GM19397 (cell line): ENCODE measurements at regions not wholly inside any gene's neighbourhood (a gene's known extent, or its start where the extent isn't known, plus 50 kb on each side); places are given as distances from the start of the nearest gene placed in this dataset.
"Not testable (repeated sequence)": the region's sequence is repeated elsewhere in the genome, so short reads cannot be mapped to it uniquely, and the experiment has no call there.

ENCODE experiments used
- ATAC-seq: cut with Tn5 transposase; IDR thresholded peaks from one replicate; pipeline ENCODE4 v1.9.1; 2021; ENCODE audit warnings: mild to moderate bottlenecking, moderate library complexity; ENCODE audit not compliant: unreplicated experiment

DNA sequence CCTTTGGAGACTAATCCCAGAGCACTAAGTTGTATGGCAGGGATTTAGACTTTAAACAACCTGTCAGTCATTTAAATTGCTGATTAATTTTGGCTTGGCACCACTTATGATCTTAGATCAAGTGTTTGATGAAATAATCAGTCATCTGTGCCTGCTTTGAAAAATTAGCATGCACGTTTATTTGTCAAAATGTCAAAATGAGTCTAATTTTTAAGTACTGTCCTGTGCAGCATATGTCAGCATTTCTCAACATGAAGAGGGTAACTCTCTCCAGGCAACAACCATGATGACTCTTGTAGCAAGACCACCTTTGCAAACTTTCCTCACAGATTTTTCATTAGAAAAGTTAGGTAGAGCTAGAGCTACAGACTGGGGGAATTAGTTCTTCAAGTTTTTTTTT is 155.7 kb upstream of the GJE1 start:
- ATAC-seq = no peak

- not testable (repeated sequence) for ATAC-seq
These were observed 162.8 kb upstream of the GJE1 start for GRCh38 chr6:141969768-141970415.

- ATAC-seq = no peak
These were observed 163.5 kb upstream of the GJE1 start for GRCh38 chr6:141969201-141969600.

DNA sequence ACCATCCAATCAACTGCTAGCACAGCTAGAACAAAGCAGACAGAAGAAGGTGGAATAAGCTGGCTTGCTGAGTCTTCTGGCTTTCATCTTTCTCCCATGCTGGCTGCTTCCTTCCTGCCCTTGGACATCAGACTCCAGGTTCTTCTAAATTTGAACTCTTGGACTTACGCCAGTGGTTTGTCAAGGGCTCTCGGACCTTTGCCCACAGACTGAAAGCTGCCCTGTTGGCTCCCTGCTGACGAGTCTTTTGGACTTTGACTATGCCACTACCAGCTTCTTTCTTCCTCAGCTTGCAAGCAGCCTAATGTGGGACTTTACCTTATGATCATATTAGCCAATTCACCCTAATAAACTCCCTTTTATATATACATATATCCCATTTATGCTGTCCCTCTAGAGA is 164.1 kb upstream of the GJE1 start:
- ATAC-seq = no peak

GRCh38 chr6:141965016-141965545 is 167.6 kb upstream of the GJE1 start:
- no peak for ATAC-seq

DNA sequence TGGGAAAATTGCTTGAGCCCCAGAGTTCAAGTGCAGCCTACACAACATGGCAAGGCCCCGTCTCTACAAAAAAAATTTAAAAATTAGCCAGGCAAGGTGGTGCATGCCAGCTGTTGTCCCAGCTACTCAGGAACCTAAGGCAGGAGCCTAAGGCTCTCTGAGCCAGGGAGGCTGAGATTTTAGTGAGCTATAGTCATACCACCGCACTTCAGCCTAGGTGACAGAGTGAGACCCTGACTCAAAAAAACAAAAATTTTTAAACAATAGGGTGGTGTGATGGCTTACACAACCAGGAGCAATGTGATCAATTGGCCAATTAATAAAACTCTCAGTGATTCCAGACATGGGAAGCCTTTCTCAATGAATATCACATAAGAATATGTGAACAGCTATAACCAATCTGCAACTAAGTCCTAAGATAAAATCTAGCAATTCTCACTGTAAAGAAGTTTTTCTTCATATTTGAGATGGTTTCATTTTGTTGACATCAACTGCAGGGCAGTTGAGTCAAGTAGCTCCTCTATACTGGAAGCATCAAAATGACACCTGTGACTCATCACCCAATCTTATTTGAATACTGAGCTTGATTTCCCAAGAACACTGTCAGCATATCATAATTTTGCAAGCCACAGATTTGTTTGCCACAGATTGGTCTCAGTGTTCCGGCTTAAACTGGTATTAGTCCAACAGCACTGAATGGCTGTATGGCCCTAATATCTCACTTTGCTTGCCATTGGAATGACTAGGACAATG is 169.0 kb upstream of the GJE1 start:
- ATAC-seq = no peak

- no peak for ATAC-seq
These were observed 175.5 kb upstream of the GJE1 start for GRCh38 chr6:141957271-141957670.

- ATAC-seq = no peak
These were observed 175.9 kb upstream of the GJE1 start for GRCh38 chr6:141956868-141957267.

- no peak for ATAC-seq
These were observed 176.5 kb upstream of the GJE1 start for GRCh38 chr6:141956046-141956761.

GRCh38 chr6:141953072-141953471 is 179.7 kb upstream of the GJE1 start:
- no peak for ATAC-seq

DNA sequence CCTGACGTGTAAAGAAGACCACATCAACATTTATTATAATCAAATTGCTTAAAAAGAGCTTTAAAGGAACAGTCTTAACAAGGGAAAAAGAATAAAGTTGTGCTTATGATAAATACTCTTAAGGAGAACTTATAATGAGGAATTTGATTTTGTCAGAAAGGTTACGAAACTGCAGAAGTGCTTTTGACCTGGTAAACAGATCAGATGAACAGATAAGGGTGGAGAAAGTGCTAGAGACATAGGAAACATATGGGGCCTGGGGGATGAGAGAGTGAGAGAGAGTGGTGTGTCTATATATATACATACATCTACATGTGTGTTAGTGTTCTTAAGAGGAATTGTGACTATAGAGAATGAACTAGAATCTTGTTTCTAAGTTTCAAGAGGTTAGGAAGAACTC is 186.2 kb upstream of the GJE1 start:
- ATAC-seq = no peak

DNA sequence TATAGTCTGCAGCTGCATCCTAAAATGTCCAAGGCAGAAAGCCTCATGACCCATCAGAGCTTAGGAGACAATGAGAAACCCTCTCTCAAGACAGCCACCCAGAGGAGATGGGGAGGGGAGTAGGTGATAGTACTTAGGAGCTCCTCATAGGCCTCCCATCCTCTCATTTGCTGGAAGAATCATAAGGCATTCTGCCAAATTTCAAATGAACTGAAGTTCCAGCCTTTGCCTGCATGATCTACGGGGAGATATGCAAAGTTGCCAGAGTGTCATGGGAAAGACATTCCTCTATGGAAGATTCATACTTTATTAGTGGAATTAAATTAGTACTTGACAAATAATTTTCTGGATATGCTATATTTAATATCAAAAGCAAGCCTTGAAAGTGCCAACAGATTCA is 194.1 kb upstream of the GJE1 start:
- no peak for ATAC-seq

DNA sequence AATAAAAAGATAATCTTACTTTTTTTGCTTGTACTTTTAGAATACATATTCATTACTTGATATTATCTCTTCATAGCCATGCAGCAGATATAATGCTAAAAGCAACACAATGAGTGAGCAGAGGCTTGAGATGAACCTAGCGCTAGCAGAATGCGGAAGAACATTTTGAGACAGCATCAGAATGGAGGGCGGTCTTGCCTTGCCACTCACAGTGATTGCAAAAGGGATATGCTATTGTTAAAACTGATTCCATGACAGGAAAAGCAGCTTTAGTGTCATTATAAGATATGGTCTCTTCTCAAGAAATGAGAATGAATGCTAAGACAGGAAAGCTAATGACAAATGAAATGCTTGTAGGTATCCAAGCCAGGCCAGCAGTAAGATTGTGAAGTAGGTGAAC is 200.0 kb upstream of the GJE1 start:
- ATAC-seq = no peak

DNA sequence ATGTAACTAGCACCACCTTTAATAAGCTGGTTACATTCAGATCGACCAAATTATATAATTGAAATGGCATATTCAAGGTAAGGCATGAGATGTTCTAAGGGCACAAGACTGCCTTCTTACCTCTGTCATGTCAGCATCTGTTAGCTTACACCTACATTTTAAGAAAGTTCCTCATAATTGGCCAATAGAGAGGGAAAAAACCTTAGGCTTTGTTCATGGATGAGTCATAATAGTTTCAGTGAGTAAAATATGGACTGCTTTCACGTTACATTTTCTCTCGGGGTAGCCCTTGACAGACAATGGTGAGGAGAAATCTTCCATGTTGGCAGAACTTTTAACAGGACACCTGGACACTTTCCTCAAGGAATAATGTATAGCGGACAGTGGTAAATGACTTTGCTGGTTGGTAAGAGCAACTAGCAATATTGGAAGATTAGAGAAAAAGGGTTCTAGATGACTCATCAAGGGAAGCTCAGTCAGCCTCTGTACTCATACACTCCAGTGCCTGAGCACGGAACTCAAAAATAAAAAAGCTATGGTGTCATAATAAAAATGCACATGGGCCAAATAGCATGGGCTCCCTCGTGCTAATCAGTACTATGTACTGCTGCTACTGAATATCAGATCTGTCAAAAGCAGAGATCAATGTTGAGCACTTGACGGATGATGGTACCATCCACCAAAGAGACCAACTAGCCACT is 206.4 kb upstream of the GJE1 start:
- not testable (repeated sequence) for ATAC-seq

DNA sequence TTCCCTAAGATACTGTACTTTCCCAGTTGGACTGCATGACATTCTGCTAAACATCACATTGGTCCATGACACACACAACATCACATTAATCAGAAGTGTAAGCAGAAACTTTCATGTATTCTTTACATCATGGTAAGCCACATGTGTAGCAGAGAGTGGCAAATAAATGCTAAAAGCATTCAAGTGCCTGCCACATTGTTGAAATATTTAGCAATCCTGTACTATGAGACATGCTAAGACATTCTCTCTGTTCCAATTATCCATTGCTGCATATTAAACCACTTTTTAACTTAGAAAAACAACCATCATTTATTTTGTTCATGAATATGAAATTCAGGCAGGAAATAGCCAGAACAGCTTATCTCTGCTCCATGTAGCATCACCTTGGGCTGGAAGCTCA is 207.7 kb upstream of the GJE1 start:
- no peak for ATAC-seq

DNA sequence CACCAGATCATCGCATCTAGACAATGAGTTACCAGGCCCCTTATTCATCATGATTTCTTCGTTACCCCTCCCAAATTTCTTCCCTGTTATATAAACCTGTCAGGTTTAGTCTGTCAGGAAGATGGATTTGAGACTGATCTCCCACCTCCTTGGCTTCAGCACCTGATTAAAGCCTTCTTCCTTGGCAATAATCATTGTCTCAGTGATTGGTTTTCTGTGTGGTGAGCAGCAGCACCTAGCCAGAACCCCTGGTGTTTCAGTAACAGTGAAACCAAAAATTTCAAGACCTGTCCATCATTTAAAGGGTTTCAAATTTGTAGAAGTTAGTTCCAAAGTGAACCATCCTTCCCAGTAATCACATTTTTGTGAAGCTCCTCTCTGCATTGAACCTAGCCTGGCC is 209.8 kb upstream of the GJE1 start:
- ATAC-seq = no peak

DNA sequence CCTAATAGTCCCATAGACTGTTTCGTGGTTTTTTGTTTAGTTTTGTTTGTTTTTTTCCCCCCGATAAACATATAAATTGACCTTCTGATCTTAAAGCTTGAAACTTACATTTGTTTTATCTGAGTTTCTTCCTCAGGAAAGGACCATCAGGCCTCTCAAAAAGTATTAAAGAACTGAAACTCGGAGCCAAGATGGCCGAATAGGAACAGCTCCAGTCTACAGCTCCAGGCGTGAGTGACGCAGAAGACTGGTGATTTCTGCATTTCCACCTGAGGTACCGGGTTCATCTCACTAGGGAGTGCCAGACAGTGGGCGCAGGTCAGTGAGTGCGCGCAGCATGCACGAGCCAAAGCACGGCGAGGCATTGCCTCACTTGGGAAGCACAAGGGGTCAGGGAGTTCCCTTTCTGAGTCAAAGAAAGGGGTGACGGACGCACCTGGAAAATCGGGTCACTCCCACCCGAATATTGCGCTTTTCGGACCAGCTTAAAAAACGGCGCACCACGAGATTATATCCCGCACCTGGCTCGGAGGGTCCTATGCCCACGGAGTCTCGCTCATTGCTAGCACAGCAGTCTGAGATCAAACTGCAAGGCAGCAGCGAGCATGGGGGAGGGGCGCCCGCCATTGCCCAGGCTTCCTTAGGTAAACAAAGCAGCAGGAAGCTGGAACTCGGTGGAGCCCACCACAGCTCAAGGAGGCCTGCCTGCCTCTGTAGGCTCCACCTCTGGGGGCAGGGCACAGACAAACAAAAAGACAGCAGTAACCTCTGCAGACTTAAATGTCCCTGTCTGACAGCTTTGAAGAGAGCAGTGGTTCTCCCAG is 215.8 kb upstream of the GJE1 start:
- ATAC-seq = not testable (repeated sequence)

GRCh38 chr6:141914646-141915045 is 218.1 kb upstream of the GJE1 start:
- no peak for ATAC-seq

- no peak for ATAC-seq
These were observed 226.1 kb upstream of the GJE1 start for GRCh38 chr6:141906569-141907080.

DNA sequence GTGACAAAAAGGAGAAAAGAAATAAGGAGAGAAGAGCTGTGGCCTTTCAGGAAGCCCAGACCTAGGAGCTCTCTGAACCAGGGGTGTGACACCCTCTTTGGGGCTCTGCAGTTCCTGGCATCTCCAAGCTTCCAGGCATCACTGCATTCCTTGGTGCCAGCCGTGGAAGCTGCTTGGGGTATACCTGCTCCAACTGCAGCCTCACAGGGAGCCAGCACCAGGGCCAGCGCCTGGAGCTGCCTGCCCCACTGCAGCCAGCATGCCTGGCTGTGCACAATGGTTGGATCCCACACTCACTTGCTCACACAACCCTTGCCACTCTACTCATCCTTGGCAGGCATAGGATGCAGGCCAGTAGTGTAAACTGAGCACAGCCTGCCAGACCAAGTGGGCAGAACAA is 242.1 kb upstream of the GJE1 start:
- ATAC-seq = no peak
